NCI-H510A treated with DMSO at 0.1 percent for 48 hours (cell line): ENCODE measurements at regions not wholly inside any gene's neighbourhood (a gene's known extent, or its start where the extent isn't known, plus 50 kb on each side); places are given as distances from the start of the nearest gene placed in this dataset.
"Not testable (repeated sequence)": the region's sequence is repeated elsewhere in the genome, so short reads cannot be mapped to it uniquely, and the experiment has no call there.

Experiments
- DNase-seq: peaks from one replicate; lab custom pipeline; 2025; lab: John Stamatoyannopoulos, UW

DNA sequence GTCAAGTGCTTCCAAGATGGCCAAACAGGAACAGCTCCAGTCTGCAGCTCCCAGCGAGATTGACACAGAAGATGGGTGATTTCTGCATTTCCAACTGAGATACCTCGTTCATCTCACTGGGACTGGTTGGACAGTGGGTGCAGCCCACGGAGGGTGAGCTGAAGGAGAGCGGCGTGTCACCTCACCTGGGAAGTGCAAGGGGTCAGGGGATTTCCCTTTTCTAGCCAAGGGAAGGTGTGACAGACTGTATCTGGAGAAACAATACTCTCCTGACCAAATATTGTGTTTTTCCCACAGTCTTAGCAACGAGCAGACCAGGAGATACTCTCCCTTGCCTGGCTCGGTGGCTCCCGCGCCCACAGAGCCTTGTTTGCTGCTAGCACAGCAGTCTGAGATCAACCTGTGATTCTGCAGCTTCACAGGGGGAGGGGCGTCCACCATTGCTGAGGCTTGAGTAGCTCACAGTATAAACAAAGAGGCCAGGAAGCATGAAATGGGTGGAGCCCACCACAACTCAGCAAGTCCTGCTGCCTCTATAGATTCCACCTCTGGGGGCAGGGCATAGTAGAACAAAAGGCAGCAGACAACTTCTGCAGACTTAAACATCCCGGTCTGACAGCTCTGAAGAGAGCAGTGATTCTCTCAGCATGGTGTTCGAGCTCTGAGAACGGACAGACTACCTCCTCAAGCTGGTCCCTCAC is 293.5 kb upstream of the SUCLG2 start:
- peak; percentile 10 for DNase-seq

DNA sequence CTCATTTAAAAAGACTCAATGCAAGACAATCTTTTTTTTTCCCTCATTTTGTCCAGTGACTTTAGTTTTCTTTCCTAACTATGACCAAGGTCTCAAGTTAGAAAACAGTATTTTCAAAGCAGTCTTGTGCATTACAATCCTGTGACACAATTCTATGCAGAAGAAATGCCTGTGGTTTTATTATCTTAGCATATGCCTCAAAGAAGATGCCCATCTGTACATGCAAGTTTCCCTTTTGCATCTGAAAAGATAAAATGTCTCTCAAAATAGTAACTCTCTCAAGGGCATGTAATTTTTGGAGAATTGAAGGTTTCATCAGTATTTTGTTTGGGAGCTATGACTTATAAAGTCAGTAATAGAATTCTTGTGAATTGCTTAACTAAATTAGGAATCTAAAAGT is 292.0 kb upstream of the SUCLG2 start:
- DNase-seq, result no peak

DNA sequence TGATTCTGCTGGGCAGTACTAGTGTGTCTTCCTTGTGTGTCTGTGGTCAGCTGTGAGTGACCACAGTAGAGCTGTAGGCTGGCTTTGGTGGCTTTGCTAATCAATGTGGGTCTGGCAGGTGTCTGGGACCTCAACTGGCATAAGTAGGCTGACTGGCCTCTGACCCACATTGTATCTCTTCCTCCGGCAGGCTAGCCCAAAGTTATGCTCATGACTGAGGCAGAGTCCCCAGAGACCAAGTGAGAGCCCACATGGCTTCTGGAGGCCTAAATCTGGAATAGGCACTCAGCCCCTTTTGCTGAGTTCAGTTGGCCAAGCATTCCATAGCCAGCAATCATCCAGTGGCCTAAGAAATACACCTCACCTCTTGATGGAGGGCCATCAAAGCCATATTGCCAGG is 289.1 kb upstream of the SUCLG2 start:
- DNase-seq, result no peak

DNA sequence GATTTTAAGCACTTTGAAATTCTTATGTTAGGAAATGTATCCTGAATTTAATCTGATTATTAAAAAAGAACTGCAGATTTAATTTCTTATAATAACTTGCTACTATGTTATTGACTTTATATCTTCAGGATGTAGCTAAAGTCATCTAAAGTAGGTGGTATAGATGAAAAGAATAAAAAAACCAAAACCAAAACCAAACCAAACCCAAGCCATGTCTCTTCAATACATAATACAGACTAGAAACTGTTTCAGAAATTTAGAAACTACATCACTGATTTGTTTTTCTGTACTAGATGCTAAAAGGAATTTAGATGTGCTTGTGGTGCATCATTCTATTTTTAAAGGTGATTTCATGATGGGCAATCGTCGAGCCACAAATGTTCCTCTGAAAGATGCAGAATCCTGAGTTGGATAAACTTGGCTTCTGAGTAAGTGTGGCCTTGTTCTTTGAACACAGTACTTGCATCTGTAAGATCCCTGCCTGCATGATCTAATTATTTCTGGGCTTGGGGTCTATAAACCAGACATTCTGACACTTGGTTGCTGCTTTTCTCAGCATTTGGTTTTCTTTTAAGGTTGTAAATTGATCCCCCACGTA is 287.1 kb upstream of the SUCLG2 start:
- DNase-seq, result no peak

DNA sequence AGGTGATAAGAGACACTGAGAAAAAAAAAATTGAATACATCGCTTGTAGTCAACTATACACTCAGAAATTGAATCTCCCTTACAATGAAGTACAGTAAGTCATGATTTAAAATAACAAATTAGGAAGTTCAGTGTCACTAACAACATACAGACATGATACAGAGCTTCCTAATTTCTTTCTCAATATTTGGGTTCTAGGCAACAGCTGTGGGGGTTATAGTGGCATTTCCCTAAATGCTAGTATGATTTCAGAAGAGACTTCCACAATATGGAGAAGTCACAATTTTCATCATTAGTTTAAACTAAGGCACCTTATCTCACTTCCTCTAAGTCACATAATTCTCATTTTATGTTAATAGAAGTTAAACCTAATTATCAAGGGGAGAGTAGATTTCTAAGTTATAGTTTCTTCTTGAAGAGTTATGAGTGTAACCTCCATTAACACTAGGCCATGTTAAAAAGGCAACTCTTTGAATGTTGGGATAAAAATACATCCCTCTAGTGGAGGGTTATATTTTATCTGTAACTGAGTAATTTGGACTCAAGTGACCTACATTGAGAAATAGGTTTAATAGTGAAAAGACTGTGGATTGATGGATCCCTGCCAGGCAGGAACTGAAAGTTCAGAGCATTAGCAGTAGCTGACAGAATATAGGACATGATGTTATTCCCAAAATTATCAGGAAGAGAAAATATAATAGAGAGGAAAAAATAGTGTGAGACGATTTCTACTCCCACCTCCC is 286.0 kb upstream of the SUCLG2 start:
- no peak for DNase-seq

DNA sequence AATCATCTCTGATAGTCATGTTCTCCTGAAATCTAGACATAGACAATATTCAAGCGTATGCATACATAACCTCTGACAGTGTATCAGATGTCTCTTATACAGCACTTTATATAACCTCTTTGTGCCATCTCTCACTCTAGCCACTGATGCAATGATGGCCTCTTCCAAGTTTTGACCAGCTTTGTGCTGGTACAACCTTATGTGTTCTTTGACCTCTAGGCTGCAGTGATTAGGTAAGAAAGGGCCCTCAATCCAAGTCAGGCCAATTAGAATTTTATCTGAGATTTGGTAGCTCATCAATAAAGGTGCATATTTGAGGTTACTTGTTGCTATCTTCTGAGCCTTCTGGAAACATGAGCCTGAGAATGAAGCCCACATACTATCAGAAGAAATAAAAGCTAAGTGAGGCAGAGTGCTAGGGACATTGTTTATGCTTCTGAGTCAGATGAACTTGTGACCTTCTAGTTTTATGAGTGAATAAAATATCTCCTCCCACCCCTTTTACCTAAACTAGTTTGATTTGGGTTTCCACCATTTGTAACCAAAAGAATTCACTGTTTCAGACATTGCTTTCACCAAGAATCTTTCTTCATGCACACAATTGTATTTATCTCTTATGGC is 283.2 kb upstream of the SUCLG2 start:
- DNase-seq, result no peak

DNA sequence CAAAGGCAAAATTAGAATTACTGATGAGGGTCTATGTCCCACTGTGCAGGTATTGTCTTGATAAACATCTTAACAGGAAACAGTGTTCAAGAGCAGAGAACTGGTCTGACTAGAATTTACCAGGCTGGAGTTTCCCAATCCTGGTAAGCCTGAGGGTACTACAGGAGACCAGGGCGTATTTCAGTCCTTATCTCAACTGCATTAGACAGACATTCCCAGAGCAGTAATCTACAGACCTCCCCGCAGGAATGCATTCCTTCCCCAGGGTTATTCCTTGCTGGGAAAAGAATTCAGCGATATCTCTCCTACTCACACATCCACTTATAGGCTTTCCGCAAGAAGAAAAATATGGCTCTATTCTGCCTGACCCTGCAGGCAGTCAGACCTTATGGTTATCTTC is 276.0 kb upstream of the SUCLG2 start:
- DNase-seq, result not testable (repeated sequence)

DNA sequence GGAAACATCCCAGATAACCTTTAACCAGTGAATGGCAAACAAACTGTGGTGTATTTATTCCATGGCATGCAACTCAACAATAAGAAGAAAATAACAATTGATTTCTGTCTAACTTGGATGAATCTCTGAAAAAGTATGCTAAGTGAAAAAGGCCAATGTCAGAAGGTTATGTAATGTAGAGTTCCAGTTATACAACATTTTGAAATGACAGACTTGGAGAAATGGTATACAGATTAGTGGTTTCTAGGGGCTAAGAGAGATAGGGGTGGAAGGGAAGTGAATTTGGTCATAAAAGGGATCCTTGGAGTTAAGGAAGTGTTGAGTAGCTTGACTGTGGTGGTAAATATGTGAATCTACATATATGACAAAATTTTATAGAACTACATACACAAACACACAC is 269.4 kb upstream of the SUCLG2 start:
- no peak for DNase-seq

DNA sequence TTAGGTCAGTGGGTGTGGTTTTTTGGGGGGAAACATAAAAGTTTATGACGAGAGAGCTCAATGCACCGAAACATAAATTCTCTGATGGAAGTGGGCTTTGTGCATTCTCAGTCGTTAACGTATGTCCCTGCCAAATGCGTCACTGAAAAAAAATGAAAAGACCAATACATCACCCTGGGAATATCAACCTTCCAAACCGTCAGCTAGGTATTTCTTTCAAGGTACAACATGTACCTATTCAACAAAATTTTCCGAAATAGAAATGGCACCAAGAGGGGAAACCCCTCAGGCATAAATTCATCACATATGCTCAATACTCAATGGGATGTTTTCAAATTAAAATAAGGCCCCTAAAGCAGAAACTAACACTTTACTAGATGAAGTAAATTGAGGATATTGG is 266.6 kb upstream of the SUCLG2 start:
- DNase-seq, result no peak

DNA sequence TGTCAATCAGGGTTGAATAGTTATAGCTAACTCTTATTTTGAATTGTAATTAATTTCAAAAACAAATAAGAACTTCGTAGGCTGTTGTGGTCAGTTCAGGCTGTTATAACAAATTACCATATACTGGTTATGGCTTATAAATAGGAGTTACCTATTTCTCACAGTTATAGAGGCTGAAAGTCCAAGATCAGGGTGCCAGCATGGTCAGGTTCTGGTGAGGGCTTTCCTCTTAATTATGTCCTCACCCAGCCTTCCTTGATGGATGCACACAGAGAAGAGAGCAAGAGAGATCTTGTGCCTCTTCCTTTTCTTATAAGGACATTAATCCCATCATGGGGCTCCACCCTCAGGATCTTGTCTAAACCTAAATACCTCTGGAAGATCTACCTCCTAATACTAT is 265.9 kb upstream of the SUCLG2 start:
- no peak for DNase-seq

DNA sequence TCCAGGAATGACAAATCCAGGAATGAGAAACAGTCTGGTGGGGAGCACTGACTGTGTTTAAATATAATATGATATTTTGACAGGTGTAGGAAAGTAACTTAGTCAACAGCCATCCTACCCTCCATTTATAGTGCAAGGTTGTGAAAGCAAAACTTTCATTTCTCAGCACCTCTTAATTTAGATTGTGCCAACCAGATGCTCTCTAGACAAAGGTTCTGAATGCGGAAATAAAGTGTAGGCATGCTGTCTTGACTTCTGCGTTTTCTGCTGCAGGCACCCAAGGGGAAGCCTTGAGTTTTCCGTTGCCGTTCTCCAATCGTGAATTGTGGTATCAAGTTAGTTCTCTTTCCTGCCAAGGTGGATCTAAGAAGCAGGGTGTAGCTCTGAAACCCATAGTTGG is 261.9 kb upstream of the SUCLG2 start:
- no peak for DNase-seq

DNA sequence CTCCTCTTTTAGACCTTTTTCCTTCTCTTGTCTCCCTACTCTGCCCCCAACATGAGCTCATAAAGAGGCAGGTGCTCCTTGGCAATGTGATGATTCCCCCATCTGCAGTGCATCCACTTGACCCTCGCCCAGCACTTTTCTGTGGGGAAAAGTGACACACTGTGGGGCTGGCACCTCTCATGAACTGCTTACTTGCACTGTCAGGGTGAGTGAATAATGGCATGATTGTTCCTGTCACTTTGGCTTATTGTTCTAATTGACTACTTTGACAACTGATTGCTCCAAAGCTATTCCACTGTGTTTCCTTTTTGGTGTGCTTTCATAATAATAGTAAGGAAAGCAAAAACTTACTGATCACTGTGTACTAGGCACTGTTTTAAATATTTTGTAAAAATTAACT is 253.3 kb upstream of the SUCLG2 start:
- no peak for DNase-seq

DNA sequence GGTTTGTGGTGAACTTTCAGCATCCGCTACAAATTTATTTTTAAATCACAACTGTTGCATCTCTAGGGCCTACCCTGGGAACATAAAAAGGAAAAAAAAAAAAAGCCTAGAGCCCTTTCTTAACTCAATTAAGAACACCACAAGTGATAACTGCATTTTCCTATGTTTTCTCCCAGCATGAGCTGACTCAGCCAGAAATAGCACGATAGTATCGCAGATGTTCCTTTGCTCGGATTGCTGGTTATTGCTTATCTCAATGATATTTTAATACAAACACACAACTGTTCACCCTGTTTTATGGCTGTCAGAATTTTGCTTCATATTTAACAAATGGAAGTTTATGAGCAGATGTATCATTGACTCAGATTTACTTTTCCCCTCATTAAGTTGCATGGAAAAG is 251.8 kb upstream of the SUCLG2 start:
- no peak for DNase-seq

DNA sequence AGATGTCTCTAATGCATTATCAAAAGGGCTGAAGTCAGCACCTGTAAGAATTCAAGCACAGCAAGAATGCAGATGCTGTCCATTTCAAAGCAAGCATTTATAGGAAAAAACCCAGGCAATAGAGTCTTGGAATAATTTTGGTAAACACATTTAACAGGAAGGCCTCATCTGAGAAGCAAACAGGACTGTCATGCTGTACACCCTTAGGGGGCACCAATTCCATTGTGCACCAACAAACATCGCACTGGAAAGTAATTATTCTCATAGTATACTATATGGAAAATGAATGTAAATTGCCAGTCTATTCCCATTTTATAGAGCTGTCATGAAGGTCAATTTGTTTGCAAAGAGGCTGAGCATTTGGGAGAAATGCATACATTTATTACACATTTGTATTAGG is 247.3 kb upstream of the SUCLG2 start:
- DNase-seq, result no peak

DNA sequence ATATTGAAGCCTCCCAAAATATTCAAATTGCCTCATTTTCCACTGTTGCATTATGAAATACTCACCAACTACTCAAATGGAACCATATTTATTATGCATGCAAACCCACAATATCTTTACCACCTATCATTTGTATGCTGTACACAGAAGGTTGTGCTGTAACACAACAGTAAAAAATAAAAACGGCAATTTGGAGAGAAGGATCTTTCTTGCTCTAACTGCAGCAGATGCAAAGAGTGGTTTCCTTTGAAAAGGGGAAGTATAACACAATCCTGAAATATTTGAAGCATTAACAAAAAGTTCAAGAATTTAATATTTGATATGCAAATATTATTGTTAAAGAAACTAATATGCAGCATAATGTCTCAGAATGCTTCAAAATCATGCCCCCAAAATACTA is 244.5 kb upstream of the SUCLG2 start:
- DNase-seq, result no peak

DNA sequence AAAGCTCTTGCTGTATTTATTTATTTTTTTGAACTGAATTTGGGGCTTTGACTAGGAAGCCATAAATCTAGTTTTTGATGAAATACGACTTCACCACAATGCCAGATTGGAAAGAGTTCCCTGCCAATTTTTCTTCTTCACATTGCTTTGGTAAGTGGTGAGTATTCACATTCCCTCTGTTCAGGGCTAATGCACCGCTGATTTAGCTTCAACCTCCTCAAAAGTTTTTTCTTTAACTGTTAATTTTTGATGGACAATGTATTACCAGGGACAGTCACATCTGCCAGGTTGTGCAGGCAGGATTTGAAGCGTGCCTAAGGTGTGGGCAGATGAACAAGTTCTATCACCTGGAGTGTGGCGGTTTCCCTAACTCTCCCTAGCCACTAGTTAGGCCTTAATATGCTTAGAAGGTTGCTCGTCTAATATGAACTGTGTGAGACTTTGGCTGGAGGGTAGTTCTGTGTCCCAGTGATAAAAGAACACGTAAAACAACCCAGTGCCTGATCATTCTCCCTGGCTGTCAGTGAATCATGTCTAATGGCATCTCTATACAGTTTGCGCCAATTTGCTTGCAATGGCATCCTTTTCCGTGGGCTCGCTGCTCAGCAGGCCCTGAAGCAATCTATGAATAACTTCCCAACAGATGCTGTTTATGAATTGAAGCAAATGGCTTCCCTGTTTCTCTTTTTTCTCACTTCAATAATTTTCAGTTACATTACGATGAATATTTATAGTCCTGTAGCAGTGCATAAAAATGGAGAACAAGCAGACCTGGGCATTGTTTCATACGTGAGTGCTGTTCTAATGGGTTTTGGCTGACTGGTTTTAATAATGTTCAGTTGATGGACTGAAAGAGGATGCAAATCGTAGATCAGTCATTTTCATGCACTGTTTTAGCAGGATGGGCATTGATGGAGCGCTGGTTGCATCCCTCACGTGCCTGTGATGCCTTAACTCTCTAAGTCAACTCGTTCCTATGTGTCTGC is 243.2 kb upstream of the SUCLG2 start:
- DNase-seq, result no peak

DNA sequence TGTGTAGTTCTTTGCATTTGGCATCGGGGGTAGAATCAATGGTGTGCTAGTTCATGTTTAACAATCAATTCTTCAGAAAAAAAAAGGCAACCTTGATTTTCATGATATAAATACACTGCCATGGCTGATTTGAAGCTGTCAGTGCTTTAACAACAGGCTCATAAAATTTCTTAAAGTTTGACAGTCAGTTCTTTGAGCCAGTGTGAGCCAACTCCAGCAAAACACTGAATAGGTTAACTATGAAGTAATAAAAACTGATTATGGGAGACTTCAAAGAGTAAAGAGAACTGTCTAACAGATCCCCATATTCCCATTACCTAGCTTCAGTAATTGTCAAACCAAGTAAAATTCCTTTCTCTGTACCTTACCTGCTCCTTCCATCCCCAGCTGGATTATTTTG is 241.7 kb upstream of the SUCLG2 start:
- DNase-seq, result no peak

DNA sequence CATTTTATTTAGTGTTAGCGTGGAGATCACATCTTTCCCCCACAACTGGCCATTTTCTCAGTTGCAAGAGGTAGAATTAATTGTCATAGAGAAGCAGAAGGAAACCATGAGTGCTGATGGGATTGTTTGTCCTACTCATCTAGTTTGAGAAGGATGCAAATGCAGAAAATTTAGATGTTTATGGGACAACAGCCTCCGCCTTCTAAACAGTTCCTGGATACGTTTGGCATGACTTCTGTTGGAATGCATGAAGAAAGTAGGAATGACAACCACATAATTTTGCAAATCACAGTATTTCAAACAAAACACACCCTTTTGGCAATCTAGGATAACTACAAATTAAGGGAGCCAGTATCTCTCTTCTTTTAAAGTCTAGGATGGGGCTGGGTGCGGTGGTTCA is 240.1 kb upstream of the SUCLG2 start:
- no peak for DNase-seq

DNA sequence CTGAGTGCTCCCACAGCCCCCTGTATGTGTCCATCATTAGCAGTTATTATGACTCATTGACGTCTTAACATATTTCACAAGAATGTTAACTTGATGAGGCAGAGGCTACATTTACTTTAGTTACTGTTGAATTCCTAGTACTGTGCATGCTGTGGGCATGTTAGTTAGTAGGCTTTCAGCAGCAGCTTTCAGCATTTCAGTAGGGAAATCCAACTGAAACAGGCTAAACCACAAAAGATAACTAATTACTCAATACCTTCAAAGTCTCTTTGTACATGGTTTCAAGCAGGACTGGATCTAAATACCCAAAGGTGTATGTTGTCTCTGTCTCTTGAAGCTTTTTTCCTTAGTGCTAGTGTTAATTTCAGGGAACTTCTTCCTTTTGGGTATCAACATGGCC is 229.9 kb upstream of the SUCLG2 start:
- DNase-seq, result no peak

DNA sequence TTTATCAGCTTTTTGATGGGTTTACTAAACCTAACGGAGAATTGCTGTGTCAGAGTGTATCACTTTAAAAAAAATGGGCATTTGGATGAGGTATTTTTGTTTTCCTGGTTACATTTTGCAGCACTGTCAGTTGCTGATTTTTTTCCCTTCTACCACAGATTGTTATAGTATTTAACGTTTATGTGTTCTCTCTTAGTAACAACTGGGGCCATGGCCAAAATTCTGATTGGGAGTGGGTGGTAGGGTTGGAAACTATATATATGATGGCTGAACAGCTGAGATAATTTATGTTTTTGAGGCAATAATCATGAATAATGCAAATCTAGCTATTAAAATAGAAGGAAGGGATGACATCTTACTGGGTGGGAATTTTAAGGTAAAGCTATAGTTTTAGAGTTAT is 229.4 kb upstream of the SUCLG2 start:
- DNase-seq, result no peak

DNA sequence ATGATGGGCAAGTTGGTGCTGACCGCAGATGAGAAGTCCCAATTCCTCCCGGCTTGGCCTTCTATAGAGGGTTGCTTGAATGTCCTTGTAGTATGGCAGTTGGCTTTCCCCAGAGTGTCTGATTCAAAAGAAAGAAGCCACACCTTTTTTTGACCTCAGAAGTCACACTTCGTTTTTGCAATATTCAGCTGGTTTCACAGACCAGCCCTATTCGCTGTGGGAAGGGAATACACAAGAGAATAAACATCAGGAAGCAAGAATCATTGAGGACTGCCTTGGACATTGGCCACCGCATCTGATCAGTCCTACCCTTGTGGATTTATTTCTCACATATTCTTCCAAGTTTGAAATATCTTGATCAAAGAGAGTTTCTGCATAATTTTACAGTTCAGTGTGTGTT is 228.6 kb upstream of the SUCLG2 start:
- no peak for DNase-seq

DNA sequence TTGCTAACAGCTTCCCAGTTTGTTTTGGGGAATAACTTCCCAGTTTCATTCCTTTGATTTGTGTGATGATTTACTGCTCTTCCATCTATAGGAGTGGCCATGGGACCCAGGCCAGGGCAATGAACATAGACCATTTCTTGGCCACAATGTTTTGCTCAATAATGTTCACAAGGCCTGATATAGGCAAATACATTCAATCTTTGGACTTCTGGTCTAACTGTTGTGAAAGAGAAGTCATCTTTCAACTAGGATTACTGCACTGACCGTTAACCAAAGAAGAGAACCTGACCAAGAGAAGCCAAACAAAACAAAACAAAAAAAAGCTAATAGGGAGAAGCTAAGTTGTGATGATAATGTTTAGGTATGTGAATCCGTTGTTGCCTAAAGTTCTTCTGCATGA is 221.8 kb upstream of the SUCLG2 start:
- no peak for DNase-seq
